GM19238 (cell line): ENCODE measurements at regions not wholly inside any gene's neighbourhood (a gene's known extent, or its start where the extent isn't known, plus 50 kb on each side); places are given as distances from the start of the nearest gene placed in this dataset.

ENCODE experiments used
- DNase-seq: peaks from one replicate; pipeline ENCODE4 v3.0.0; 2011; ENCODE audit warnings: low spot score; ENCODE audit not compliant: insufficient read length

DNA sequence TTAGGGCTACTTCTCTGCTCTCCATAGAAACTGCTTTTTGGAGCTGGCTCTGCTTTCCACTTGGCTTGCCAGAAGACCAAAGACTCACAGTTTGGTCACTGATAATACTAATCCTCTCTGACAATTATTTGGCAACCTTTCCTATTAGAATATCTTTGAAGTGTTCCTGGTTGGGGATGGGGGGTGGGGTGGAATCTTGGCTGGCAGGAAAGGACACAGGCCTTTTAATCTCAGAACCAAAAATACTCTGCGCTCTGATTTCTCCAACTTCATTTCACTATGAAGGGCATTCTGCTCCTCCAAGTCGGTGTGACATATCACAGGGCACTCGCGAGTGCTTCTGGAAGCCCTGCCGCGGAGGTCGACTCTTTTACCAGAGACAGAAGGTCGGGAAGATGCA is 1329.0 kb upstream of the WWC1 start:
- DNase-seq, result no peak

DNA sequence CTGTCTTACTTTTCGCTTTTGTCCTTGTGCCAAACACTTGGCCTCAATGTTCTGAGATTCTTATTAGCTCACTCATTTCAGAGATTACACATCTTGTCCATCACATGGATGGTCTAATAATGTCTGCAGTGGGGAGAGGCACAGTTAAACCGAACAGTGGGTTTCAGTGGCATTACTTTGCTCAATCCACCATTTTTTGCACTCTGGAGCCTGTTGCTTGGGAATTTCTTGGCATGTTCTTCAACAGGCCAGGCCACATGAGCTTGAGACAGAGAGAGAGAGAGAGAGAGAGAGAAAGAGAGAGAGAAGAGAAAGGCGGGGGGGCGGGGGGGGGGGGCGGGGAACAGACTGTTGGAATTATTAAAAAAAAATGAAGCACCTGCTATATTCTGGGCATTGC is 1327.8 kb upstream of the WWC1 start:
- DNase-seq, result no peak

DNA sequence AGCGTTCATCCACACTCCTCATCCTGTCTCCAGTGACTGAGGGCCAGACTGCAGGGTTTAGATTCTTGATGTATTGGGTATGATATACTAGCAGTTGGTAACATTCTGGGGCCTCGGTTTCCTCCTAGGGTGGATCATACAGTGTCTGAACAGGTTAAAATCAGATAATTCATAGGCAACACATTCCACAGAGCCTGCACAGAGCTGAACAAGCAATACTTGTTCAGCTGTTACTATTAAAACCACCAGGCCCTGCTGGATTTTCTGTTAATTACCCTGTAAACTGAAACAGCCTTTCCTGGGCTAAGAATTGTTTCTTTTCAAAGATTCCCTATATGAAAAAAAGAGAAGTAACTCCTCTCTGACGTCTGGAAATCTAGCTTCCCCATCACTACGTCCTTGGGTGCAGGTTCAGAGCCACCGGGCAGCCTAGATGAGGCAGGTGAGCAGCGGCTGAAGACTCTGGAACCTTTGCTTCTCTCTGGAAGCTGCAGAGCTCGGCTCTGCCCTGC is 1313.5 kb upstream of the WWC1 start:
- no peak for DNase-seq

DNA sequence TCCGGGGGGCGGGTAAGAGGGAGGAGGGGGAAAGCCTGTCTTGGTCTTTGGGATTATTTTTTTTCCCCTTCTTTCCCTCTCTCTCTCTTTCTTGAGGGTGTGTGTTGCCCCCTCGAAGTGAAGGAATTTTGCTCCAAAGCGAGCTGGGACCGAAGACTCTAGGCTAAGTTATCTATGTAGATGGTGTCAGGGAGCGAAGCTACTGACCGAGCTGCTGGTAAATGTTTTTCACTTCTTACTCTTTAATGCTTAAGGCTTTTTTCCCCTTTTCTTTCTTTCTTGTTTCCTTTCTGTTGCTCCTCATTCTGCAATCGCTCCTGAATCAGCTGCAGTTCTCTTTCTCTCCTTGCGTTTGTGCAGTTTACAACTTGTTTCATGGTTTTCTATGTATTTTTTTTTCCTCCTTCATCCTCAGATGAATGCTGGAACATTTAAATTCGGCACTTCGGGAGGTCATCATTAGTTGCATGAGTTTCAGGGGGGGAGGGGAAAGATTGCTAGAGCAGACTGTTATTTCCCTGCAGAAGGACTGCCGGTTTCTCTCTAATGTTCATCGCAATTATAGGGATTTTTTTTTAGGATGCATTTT is 1312.0 kb upstream of the WWC1 start:
- no peak for DNase-seq

DNA sequence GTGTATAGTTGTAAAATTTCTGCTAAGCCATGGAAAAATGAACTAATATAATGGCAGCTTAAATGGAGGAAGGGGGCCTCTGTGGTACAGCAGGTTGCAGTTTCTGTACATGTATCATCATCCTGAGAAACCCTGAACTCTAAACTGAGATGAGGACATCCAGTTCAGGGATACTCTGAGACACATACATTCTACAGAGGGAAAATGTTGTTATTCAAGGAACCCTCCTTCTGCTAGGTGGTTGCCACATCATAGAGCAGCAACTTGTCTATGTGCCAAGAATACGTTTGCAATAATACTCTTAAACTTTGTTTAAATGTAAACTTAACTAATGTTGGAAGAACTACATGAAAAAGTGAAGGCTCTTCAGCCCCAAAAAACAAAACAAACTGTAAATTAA is 1310.8 kb upstream of the WWC1 start:
- DNase-seq, result no peak

DNA sequence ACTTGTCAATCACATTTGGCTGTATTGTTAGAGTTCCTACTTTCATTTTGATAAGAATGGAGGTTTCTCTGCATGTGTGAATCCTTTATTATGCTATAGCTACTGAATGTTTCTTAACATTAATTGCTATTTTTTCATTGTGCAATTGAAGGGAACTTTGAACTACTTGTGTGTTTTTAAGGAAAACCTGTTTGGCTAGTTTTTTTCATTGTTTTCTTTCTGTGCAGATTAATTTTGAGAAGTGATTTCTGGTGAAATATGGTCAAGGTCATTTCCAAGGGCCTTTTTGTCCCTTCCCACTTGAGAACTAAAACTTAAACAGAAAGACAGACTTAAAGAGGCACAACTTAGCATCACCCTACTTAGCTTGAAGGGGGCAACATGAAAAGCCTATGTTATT is 1309.2 kb upstream of the WWC1 start:
- DNase-seq, result no peak

DNA sequence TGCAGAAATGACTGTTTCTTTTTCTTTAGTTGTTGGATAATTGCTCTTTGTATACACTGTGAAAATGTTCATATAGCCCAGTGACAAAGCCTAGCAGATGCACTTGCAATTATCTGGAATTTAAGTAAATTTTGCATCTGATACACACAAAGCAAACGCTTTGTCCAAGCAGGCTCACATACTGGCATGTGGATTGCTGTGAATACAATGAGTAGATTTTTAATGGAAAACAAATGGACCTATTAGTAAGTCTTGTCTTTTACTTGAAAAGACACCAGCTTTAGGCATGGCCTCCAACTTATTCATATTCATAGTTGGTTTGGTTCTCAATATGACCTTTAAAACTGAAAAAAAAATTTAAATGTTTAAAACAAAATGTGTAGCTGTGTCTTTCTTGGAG is 1299.8 kb upstream of the WWC1 start:
- DNase-seq, result no peak

DNA sequence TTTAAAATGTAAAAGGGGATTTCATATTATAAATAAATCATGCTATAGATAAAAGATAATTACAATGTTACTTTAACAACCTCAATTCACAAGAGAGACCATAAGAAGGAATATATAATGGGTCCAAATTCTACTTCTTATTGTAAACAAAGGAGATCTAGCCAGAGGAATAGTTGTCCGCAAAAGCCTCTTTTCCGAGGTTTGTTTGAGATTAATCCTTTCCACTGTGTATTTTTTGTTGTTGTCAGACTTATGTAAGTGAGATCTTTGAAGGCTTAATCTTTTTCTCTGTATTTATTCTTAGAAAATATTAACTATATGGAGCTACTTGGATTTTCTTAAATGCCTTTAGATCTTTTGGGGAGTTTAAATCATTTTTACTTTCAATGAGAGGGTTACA is 1299.3 kb upstream of the WWC1 start:
- no peak for DNase-seq

DNA sequence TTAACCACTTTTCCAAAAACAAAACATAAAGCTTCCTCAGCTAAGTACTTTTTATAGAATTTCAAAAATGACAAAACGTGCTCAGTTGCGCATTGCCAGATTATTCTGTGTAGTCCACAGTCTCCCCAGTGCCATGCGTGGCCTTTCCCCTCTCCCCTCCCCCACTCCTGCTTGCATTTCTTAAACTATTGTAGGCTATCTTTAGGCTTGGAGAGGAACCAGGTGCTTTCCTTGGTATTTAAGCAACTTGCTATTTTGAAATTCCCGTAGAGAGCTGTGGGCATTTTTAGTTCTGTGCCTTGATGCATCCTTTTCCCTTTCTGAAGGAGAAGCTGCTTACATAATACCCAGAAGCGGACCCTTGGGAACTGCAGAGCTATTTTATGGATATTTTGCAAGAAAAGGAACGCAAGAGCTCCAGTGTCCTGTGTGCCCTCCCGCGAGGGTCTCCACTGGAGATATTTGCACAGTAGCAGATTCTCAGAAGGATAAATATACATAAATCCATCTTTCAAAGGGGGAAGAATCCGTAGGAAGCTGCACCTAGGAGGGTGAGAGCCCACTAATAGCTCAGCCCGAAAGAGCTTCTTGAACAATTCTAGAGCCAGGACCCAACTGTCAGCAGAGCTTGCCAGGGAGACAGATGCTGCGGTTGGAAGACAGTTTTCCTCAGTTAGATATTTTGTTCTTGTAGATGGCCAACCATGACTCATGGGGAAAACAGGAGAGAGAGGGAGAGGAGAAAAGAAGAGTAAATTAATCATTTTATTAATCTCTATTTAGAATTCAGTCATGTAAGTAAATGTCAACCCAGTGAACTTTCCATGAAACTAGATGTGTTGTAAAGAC is 1298.3 kb upstream of the WWC1 start:
- no peak for DNase-seq

DNA sequence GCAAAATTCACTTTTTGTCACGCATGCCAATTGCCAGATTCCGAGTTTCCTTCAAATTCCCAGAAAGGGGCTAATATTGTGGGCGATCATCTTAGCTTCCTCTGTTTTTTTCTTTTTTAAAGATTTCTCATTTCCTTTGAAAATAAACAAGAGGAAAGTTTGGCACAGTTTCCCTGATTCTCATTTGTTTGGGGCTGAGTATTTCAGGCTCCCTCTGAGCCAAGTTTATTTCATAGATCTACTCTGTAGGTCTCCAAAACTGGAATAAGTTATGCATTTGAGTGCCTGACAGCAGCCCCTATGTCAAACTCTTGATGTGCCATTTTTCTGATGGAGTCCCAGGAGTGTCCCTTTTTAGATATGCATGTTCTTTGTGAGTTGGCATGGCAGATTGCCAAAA is 1297.2 kb upstream of the WWC1 start:
- DNase-seq, result no peak

DNA sequence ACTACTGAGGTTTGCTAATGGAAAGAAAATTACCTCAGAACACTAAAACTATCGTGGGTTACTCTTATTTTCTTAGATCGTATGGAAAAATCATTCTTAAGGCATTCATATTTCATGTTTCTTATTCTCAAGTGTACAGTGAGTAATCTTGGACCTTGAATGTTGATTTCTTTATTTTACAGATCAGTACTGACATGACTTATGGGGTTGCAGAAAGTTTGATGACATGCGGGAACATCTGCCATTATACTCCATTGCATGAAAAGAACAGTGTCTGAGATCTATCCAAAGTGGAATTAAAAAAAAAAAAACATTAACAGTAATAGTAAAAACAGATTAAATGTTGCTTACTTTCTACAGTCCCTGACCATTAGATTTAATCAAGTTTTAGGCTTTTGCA is 1290.2 kb upstream of the WWC1 start:
- DNase-seq, result no peak

DNA sequence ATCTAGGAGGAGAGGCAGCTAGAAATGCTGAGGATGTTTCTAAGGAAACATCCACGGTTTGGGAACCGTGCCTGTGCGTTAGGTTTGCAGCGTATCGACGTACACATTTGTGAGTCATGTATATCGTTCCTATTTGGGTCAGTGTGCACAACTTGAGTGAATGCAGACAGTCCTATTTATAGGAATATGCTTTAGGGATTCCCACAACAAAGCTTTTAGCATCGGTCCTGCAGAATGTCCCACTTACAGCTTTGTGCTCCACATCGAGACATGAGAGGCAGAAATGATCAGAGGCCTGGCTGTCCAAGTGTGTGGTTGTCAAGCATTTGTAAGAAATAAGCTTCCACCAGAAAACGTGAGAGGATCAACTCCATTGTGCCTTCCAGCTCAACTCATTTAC is 1282.7 kb upstream of the WWC1 start:
- no peak for DNase-seq

DNA sequence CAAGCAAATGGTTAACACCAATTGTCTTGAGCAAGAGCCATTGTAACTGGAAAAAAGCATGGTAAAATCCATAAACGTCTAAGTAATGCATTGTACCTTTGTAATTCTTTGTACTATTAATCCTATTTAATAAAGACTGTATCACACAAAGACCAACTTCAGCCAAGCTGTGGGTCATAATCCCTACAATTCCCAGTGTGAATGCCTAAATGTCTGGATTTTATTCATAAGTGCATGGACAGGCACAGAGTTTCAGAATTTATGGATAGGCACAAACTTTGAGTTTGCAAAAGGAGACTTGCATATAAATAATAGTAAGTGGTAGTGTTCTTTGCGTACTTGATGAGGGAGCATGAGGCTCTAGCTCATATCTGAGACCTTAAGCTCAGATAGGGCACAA is 1280.2 kb upstream of the WWC1 start:
- no peak for DNase-seq

DNA sequence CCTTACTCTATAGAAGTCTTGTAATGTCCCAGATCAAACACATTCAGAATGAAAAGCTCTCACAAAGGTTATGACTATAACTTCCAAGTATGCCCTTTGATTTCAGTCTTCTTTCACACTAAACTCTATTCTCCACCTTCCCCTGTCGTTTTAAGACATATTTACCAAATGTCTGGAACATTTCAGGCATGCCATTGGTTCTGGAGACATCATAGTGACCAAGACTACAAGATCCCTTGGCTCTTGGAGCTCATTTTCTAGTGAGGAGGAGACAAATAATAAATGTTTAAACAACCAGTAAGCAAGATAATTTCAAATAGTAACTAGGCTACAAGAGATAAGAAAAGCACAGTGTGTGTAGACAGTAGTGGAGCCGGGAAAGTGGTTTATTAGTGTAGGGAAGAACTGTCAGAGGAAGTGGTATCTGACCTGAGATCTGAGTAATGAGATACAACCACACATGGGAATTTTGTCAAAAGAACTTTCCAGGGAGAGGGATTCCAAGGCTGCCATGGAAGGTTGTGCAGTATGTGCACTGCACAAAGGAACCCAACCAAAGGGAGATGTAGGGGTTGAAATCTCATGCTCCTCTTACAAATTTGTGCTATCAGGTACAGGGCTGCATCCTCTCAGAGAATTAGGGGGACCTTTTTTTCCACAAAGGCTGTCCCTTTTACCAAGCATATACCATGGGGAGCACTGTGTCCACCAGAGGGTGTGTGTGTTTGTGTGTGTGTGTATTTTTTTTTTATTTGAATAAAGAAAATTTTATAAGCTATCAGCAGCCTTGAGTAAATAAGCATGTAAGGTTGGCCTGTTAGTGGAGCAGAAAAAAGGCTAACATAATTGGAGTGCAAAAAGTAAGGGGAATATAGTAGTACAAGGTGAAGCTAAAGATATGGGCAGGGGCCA is 1279.1 kb upstream of the WWC1 start:
- DNase-seq, result no peak

DNA sequence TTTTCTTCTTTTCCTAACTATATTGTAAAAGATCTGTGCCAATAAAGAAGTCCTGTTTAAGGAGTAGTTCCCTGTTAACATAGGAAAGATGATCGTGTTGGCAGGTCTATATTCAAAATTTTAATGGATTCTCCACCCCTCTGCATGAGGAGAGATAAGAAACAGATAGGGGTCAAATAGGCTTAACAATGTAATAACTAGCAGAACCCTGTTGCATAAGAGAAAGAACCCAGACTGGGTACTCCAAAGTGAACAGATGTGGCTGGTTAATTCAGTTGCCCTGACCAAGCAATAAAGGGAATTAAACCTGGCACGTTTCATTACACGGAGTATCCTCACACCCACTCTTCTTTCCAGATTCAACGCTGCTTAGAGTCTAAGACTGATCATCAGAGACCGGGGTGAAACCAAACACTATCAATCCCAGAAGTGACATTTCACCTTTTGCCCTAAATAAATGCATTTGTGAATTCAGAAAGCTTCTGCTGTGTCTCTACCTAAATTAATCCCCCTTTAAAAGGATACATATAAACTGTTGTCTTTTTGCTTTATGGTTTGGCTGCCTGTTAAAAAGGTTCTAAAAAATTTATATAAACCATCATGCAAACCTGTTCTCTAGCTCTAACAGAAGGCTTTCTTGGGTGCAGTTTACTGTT is 1276.9 kb upstream of the WWC1 start:
- DNase-seq, result no peak

DNA sequence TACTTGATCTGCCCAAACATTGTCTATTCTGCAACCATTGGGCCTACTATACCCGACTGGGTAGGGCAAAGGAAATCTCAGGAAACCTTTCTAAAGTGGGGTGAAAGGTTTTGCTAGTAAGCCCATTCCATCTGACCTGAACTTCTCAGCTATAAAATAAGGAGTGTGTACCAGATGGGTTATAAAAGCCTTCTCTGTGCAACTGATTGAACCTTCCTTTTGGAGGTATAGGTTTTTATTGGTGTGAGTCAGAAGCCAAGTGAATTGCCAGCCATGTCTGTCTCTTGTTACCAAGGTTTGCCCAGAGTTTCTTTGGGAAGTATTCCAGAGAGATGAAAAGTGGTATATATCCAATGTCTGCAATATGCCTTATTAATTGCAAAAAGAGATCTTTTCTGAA is 1271.0 kb upstream of the WWC1 start:
- DNase-seq, result no peak

DNA sequence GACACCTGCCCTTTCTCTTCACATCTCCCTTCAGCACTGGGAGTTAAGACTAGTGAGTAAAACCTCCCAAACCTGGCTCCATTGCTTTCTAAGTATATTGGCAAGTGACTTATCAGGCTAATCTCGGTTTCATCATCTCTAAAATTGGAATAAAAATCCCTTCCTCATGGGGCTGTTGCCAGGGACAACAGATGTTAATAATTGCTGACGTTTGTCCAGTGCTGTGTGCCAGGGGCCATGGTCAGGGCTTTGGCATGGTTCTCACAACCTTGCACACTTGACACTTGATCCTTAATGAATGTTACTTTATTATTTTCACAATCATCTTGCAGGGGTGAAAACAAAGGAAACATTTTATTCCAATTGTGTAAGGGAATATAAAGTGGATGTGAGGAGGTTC is 1262.0 kb upstream of the WWC1 start:
- DNase-seq, result no peak

DNA sequence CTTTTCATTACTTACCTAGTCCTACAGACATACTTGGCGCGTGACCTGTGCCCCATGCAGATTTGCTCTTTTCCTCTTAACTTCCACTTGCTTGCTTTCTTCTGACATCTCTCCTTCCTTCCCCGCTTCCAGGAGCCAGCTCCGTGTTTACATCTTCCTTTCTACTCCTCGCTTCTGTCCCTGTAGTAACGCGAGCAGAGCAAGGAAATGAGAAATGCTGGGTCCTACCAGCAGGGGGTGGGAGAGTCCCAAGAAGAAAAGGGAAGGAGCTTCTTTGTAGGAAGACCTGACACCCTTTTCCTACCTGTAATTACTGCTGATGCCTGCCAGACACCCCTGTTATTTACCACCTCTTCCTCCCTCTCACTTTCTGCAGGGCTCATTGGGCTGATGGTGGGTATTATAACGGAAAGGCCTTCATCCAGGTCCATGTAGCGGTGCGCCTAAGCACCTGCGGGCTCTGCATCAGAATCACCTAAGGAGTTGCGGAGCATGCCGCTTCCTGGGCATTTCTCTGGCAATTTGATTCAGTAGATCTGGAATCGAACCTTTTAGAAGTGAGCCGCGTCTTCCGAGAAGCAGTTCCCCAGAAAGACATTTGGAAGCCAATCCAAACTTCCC is 1260.8 kb upstream of the WWC1 start:
- no peak for DNase-seq

DNA sequence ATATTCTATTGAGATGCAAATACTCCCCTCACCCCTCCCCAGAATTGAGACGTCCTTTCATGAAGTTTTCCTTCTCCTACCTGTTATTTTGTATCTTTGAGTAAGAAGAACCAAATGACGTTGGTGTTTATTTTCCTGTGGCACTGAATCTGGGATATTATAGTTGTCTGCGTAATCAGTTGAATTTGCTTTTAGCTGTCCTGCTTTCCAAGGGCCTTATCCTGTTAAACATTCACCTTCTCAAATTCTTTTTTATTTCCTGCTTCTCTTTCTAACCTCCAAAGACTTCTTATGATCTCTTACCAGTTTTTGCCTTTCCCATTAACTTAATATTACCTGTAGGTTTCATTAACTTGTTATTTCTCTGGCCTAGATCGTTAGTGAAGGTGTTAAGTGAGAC is 1254.9 kb upstream of the WWC1 start:
- DNase-seq, result no peak

DNA sequence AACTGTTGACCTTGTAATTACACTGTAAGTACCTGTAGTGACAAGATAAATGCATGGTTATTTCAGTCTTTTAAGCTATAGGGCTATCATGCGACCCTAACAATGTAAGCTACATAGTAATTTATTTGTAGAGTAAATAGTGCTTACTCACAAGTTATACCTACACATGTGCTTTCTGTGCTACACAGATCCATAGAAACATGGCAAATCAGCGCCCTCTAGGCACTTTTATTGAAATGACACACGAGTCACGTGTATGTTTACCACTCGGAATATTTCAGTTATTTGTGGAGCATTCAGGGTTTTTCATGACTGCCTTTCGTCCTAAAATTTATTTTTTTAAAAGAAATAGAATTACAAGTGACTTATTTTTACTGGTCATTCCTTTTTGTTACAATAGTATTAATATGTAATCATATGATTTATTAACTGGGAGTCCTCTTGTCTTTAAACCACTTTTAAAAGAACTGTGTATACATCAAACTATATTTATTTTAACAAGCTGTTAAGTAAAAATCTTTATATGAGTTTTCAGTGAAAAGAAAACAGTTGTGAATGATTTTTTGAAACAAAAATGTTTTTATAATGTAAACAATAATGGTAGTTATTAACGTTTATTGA is 1242.3 kb upstream of the WWC1 start:
- DNase-seq, result no peak
